HepG2 (cell line): ENCODE measurements at regions not wholly inside any gene's neighbourhood (a gene's known extent, or its start where the extent isn't known, plus 50 kb on each side); places are given as distances from the start of the nearest gene placed in this dataset.

Source experiments
- ATAC-seq: fragments of 200-7000 bp; cut with Tn5 transposase; 3 replicates; pipeline ENCODE4 v1.9.1; 2020; ENCODE audit warnings: mild to moderate bottlenecking, moderate library complexity
- BruUV-seq: library from RNA; stranded (reverse); fragments of 400-500 nt; replicated peaks from 2 replicates; lab custom pipeline; 2021; lab: Mats Ljungman, UMichigan
- CTCF ChIA-PET: fragments of 300-600 bp; formaldehyde crosslinking; extraction: SDS; loops from one replicate; lab custom pipeline; 2021; ENCODE audit warnings: low total read pairs, inconsistent platforms, low intra/inter-chr PET ratio; lab: Yijun Ruan, JAX
- POLR2A ChIA-PET: fragments of 350-600 bp; sonication (Branson Sonifier 250); formaldehyde crosslinking; loops from one replicate; lab custom pipeline; 2020; ENCODE audit warnings: antibody characterized with exemption, inconsistent platforms; lab: Yijun Ruan, JAX
- DNase-seq: peaks from one replicate; pipeline ENCODE4 v3.0.0-alpha.2; 2015; ENCODE audit warnings: low spot score
- FAIRE-seq: peaks from 3 replicates; lab custom pipeline; 2011; peaks lifted over from hg19 to GRCh38; lab: Jason Lieb, UNC
- H2AFZ ChIP-seq: one replicate; pipeline ENCODE4 v1.6.1; 2011; ENCODE audit warnings: low read length, inconsistent platforms
- H3K27ac ChIP-seq: fragments of 300-600 bp; 3 replicates; pipeline ENCODE4 v1.8.0; 2011; ENCODE audit warnings: mixed run types, mild to moderate bottlenecking, mixed read lengths, low read length, inconsistent platforms; ENCODE audit not compliant: insufficient read depth; ENCODE audit errors: extremely low read length
- H3K27me3 ChIP-seq, 2 experiments: fragments of 200-600 bp in 1 of 2; 2 replicates in 1 of 2; 3 replicates in 1 of 2; pipeline versions ENCODE4 v1.6.0 to v1.8.0; 2011; ENCODE audit warnings: low read length in 2 of 2, mild to moderate bottlenecking in 2 of 2, moderate library complexity in 2 of 2, inconsistent platforms in 1 of 2; ENCODE audit not compliant: insufficient read depth in 2 of 2, control insufficient read depth in 1 of 2
- H3K36me3 ChIP-seq, 2 experiments: fragments of 200-600 bp in 1 of 2; replicated peaks in 1 of 2; 2 replicates in 1 of 2; 3 replicates in 1 of 2; pipeline versions ENCODE4 v1.5.1 to v1.8.0; 2011; ENCODE audit warnings: low read length in 2 of 2, inconsistent platforms in 1 of 2; ENCODE audit not compliant: insufficient read depth in 2 of 2, control insufficient read depth in 1 of 2
- H3K4me1 ChIP-seq: 2 replicates; pipeline ENCODE4 v1.5.1; 2012; ENCODE audit warnings: low read length, inconsistent platforms; ENCODE audit not compliant: insufficient read depth
- H3K4me2 ChIP-seq: 2 replicates; pipeline ENCODE4 v1.6.0; 2011; ENCODE audit warnings: low read depth, low read length, inconsistent platforms
- H3K4me3 ChIP-seq, 3 experiments: fragments of 200-600 bp in 1 of 3; sonication (generic), shearing (Covaris generic) in 1 of 3; replicated peaks in 1 of 3; 2 replicates each; pipeline ENCODE4 v1.5.1; 2011 to 2016; ENCODE audit warnings: low read length in 3 of 3, inconsistent platforms in 2 of 3, low read depth in 2 of 3, mild to moderate bottlenecking in 2 of 3, control low read depth in 1 of 3, mixed read lengths in 1 of 3; ENCODE audit not compliant: insufficient read depth in 1 of 3
- H3K79me2 ChIP-seq: one replicate; pipeline ENCODE4 v1.6.1; 2011; ENCODE audit warnings: low read length, inconsistent platforms; ENCODE audit not compliant: insufficient read depth
- H3K9ac ChIP-seq: 2 replicates; pipeline ENCODE4 v1.6.0; 2011; ENCODE audit warnings: mild to moderate bottlenecking, low read depth, low read length, inconsistent platforms; ENCODE audit not compliant: insufficient read depth
- H3K9me3 ChIP-seq: 2 replicates; pipeline ENCODE4 v1.5.1; 2012; ENCODE audit warnings: mild to moderate bottlenecking, low read length
- H4K20me1 ChIP-seq: 2 replicates; pipeline ENCODE4 v1.6.0; 2011; ENCODE audit warnings: inconsistent platforms, mild to moderate bottlenecking, low read length, moderate library complexity; ENCODE audit not compliant: insufficient read depth
- AGO1 ChIP-seq: fragments of 200-400 bp; formaldehyde crosslinking; IDR thresholded peaks from 2 replicates; pipeline ENCODE4 v1.6.1; 2017; ENCODE audit warnings: mild to moderate bottlenecking, low read depth, low read length, moderate library complexity; ENCODE audit not compliant: poor library complexity, severe bottlenecking
- HOXA3 ChIP-seq: sonication (generic); formaldehyde crosslinking; IDR thresholded peaks from 2 replicates; pipeline ENCODE4 v1.5.0; 2020; ENCODE audit warnings: missing genetic modification reagents
- HOXD1 ChIP-seq: sonication (generic); formaldehyde crosslinking; IDR thresholded peaks from 2 replicates; pipeline ENCODE4 v1.5.0; 2020; ENCODE audit warnings: missing genetic modification reagents
- KDM1A ChIP-seq: IDR thresholded peaks from 2 replicates; pipeline ENCODE4 v1.6.1; 2016; ENCODE audit warnings: missing compliant biosample characterization
- SRSF1 ChIP-seq: fragments of 200-400 bp; formaldehyde crosslinking; optimal IDR thresholded peaks from 2 replicates; pipeline ENCODE3; 2017; ENCODE audit warnings: mild to moderate bottlenecking, low read depth, low read length, moderate library complexity
- THAP7 ChIP-seq: sonication (generic); formaldehyde crosslinking; IDR thresholded peaks from 2 replicates; pipeline ENCODE4 v1.8.1; 2023; ENCODE audit warnings: mild to moderate bottlenecking, missing genetic modification reagents
- U2AF2 ChIP-seq: fragments of 200-400 bp; formaldehyde crosslinking; IDR thresholded peaks from 2 replicates; pipeline ENCODE4 v1.6.1; 2017; ENCODE audit warnings: low read depth, mild to moderate bottlenecking, low read length
- XBP1 ChIP-seq: sonication (generic); formaldehyde crosslinking; IDR thresholded peaks from 2 replicates; pipeline ENCODE4 v1.5.0; 2020; ENCODE audit warnings: missing genetic modification reagents
- ZBTB1 ChIP-seq: sonication (generic); formaldehyde crosslinking; IDR thresholded peaks from 2 replicates; pipeline ENCODE4 v1.4.0; 2020; ENCODE audit warnings: missing genetic modification reagents, borderline replicate concordance
- ZNF17 ChIP-seq: sonication (generic); formaldehyde crosslinking; IDR thresholded peaks from 2 replicates; pipeline ENCODE4 v1.5.0; 2020; ENCODE audit warnings: mild to moderate bottlenecking, missing genetic modification reagents
- ZNF607 ChIP-seq: sonication (generic); formaldehyde crosslinking; IDR thresholded peaks from 2 replicates; pipeline ENCODE4 v1.5.1; 2020; ENCODE audit warnings: missing genetic modification reagents, mild to moderate bottlenecking, borderline replicate concordance
- ZNF773 ChIP-seq: sonication (generic); formaldehyde crosslinking; IDR thresholded peaks from 2 replicates; pipeline ENCODE4 v1.4.0; 2020; ENCODE audit warnings: missing genetic modification reagents, borderline replicate concordance
- ZNF816 ChIP-seq: sonication (generic); formaldehyde crosslinking; IDR thresholded peaks from 2 replicates; pipeline ENCODE4 v1.8.0; 2022; ENCODE audit warnings: missing genetic modification reagents, mild to moderate bottlenecking, borderline replicate concordance
- WGBS: methylation state at CpG from one replicate; pipeline ENCODE4 v1.1.6; 2017; ENCODE audit warnings: low lambda C conversion rate; 5-methylcytosine and 5-hydroxymethylcytosine counted together
- in situ Hi-C: cut with HindIII; loops from 2 replicates; pipeline ENCODE4 v1.10.0; 2017; ENCODE audit warnings: low pct_unique_long_range_greater_than_20kb; ENCODE audit not compliant: extremely low pct_ligation_motif_present
- intact Hi-C: fragments of 100-400 bp; cut with micrococcal nuclease; formaldehyde crosslinking; loops from one replicate; pipeline ENCODE4 v1.10.0; 2022; ENCODE audit not compliant: unreplicated experiment
- TF ChIP-seq, protein P1 (sequence below): sonication (generic); formaldehyde crosslinking; IDR thresholded peaks from 2 replicates; pipeline ENCODE4 v1.5.0; 2020; ENCODE audit warnings: mild to moderate bottlenecking, missing genetic modification reagents, borderline replicate concordance
- TF ChIP-seq, protein P2 (sequence below): sonication (generic); formaldehyde crosslinking; IDR thresholded peaks from 2 replicates; pipeline ENCODE4 v1.4.0; 2020; ENCODE audit warnings: missing genetic modification reagents

DNA sequence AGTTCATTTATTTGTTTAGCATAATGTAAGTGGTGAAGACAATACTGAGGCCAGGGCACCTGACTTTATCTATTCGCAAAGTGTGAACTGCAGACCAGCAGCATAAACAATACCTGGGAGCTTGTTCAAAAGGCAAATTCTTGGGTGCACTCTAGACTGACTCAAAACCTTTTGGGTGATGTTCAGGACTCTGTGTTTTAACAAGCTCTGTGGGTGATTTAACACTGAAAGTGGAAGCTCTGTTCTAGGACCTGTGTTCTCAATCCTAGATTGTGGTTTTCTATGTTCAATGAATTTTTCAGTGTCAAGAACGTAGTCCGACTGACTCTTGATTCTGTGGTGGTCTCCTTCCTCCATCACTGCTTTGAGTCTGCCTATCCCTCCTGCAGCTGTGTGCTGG lies 71.9 kb downstream of the GPR88 start (continued):
- TF ChIP-seq, protein P1, sequence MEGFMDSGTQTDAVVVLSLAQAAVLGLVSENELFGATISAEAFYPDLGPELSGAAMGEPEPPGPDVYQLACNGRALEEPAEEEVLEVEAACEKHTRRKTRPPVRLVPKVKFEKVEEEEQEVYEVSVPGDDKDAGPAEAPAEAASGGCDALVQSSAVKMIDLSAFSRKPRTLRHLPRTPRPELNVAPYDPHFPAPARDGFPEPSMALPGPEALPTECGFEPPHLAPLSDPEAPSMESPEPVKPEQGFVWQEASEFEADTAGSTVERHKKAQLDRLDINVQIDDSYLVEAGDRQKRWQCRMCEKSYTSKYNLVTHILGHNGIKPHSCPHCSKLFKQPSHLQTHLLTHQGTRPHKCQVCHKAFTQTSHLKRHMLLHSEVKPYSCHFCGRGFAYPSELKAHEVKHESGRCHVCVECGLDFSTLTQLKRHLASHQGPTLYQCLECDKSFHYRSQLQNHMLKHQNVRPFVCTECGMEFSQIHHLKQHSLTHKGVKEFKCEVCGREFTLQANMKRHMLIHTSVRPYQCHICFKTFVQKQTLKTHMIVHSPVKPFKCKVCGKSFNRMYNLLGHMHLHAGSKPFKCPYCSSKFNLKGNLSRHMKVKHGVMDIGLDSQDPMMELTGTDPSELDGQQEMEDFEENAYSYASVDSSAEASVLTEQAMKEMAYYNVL (CRISPR knock-in tag): no peak

DNA sequence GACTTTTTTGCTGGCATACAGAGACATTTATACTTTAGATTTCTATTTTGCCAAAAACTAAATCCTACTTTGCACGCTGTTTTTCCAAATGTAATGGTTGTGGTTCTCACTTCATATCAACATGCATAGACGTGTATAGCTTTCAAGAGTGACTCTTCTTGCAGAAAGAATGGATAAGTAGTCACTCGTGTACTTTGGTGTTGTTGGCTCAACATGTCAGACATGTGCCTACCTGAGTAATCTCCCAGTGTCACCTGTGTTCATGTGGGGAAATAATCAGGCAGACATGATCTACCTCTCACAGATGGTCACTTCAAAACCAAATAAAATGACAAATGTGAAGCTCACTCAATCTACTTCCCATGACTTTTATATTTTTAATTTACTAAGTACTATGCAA lies 73.1 kb downstream of the GPR88 start:
- Histone ChIP-seq H3K4me2 (no peak overlapping the region), H3K27me3 (no peaks in the 10 kb centered on the region), H3K4me3 (no peak overlapping the region), H3K27ac (no peak overlapping the region), H3K4me1 (peaks cover 11% of the 10 kb centered on the region; the same call in 1 of the 2 replicates), H3K9me3 (no peaks in the 10 kb centered on the region), H3K36me3 (no peaks in the 10 kb centered on the region), H4K20me1 (no peaks in the 10 kb centered on the region), H3K9ac (no peak overlapping the region), H2AFZ (no peak overlapping the region), H3K79me2 (no peaks in the 10 kb centered on the region)
- in situ Hi-C loops: no loop called here
- no peak for ATAC-seq
- POLR2A ChIA-PET: no interaction called here
- BruUV-seq: no TSS peak
- no peak for FAIRE-seq
- DNase-seq: no peak
- TF ChIP-seq HOXD1 (CRISPR knock-in tag) (no peak), XBP1 (CRISPR knock-in tag) (no peak), U2AF2 (no peak), ZBTB1 (no peak), ZNF607 (no peak), KDM1A (CRISPR knock-in tag) (no peak), THAP7 (CRISPR knock-in tag) (no peak), AGO1 (no peak), ZNF816 (CRISPR knock-in tag) (no peak), ZNF773 (CRISPR knock-in tag) (no peak), ZNF17 (CRISPR knock-in tag) (no peak), HOXA3 (no peak), SRSF1 (no peak)
- TF ChIP-seq, protein P2, sequence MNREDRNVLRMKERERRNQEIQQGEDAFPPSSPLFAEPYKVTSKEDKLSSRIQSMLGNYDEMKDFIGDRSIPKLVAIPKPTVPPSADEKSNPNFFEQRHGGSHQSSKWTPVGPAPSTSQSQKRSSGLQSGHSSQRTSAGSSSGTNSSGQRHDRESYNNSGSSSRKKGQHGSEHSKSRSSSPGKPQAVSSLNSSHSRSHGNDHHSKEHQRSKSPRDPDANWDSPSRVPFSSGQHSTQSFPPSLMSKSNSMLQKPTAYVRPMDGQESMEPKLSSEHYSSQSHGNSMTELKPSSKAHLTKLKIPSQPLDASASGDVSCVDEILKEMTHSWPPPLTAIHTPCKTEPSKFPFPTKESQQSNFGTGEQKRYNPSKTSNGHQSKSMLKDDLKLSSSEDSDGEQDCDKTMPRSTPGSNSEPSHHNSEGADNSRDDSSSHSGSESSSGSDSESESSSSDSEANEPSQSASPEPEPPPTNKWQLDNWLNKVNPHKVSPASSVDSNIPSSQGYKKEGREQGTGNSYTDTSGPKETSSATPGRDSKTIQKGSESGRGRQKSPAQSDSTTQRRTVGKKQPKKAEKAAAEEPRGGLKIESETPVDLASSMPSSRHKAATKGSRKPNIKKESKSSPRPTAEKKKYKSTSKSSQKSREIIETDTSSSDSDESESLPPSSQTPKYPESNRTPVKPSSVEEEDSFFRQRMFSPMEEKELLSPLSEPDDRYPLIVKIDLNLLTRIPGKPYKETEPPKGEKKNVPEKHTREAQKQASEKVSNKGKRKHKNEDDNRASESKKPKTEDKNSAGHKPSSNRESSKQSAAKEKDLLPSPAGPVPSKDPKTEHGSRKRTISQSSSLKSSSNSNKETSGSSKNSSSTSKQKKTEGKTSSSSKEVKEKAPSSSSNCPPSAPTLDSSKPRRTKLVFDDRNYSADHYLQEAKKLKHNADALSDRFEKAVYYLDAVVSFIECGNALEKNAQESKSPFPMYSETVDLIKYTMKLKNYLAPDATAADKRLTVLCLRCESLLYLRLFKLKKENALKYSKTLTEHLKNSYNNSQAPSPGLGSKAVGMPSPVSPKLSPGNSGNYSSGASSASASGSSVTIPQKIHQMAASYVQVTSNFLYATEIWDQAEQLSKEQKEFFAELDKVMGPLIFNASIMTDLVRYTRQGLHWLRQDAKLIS: no peak
- TF ChIP-seq, protein P1 (CRISPR knock-in tag): no peak
- CTCF ChIA-PET: no interaction called here
- intact Hi-C loops: no loop called here
- 18% methylated on average over 3 of the region's 3 CpGs for WGBS
